HepG2 (cell line): ENCODE measurements at regions not wholly inside any gene's neighbourhood (a gene's known extent, or its start where the extent isn't known, plus 50 kb on each side); places are given as distances from the start of the nearest gene placed in this dataset.

Experiments used
- ATAC-seq: fragments of 200-7000 bp; cut with Tn5 transposase; 3 replicates; pipeline ENCODE4 v1.9.1; 2020; ENCODE audit warnings: mild to moderate bottlenecking, moderate library complexity
- BruUV-seq: library from RNA; stranded (reverse); fragments of 400-500 nt; replicated peaks from 2 replicates; lab custom pipeline; 2021; lab: Mats Ljungman, UMichigan
- CTCF ChIA-PET: fragments of 300-600 bp; formaldehyde crosslinking; extraction: SDS; loops from one replicate; lab custom pipeline; 2021; ENCODE audit warnings: low total read pairs, inconsistent platforms, low intra/inter-chr PET ratio; lab: Yijun Ruan, JAX
- POLR2A ChIA-PET: fragments of 350-600 bp; sonication (Branson Sonifier 250); formaldehyde crosslinking; loops from one replicate; lab custom pipeline; 2020; ENCODE audit warnings: antibody characterized with exemption, inconsistent platforms; lab: Yijun Ruan, JAX
- DNase-seq: peaks from one replicate; pipeline ENCODE4 v3.0.0-alpha.2; 2015; ENCODE audit warnings: low spot score
- FAIRE-seq: peaks from 3 replicates; lab custom pipeline; 2011; peaks lifted over from hg19 to GRCh38; lab: Jason Lieb, UNC
- H2AFZ ChIP-seq: one replicate; pipeline ENCODE4 v1.6.1; 2011; ENCODE audit warnings: low read length, inconsistent platforms
- H3K27ac ChIP-seq: fragments of 300-600 bp; 3 replicates; pipeline ENCODE4 v1.8.0; 2011; ENCODE audit warnings: mixed run types, mild to moderate bottlenecking, mixed read lengths, low read length, inconsistent platforms; ENCODE audit not compliant: insufficient read depth; ENCODE audit errors: extremely low read length
- H3K27me3 ChIP-seq, 2 experiments: fragments of 200-600 bp in 1 of 2; 2 replicates in 1 of 2; 3 replicates in 1 of 2; pipeline versions ENCODE4 v1.6.0 to v1.8.0; 2011; ENCODE audit warnings: low read length in 2 of 2, mild to moderate bottlenecking in 2 of 2, moderate library complexity in 2 of 2, inconsistent platforms in 1 of 2; ENCODE audit not compliant: insufficient read depth in 2 of 2, control insufficient read depth in 1 of 2
- H3K36me3 ChIP-seq, 2 experiments: fragments of 200-600 bp in 1 of 2; replicated peaks in 1 of 2; 2 replicates in 1 of 2; 3 replicates in 1 of 2; pipeline versions ENCODE4 v1.5.1 to v1.8.0; 2011; ENCODE audit warnings: low read length in 2 of 2, inconsistent platforms in 1 of 2; ENCODE audit not compliant: insufficient read depth in 2 of 2, control insufficient read depth in 1 of 2
- H3K4me1 ChIP-seq: 2 replicates; pipeline ENCODE4 v1.5.1; 2012; ENCODE audit warnings: low read length, inconsistent platforms; ENCODE audit not compliant: insufficient read depth
- H3K4me2 ChIP-seq: 2 replicates; pipeline ENCODE4 v1.6.0; 2011; ENCODE audit warnings: low read depth, low read length, inconsistent platforms
- H3K4me3 ChIP-seq, 3 experiments: fragments of 200-600 bp in 1 of 3; sonication (generic), shearing (Covaris generic) in 1 of 3; replicated peaks in 1 of 3; 2 replicates each; pipeline ENCODE4 v1.5.1; 2011 to 2016; ENCODE audit warnings: low read length in 3 of 3, inconsistent platforms in 2 of 3, low read depth in 2 of 3, mild to moderate bottlenecking in 2 of 3, control low read depth in 1 of 3, mixed read lengths in 1 of 3; ENCODE audit not compliant: insufficient read depth in 1 of 3
- H3K79me2 ChIP-seq: one replicate; pipeline ENCODE4 v1.6.1; 2011; ENCODE audit warnings: low read length, inconsistent platforms; ENCODE audit not compliant: insufficient read depth
- H3K9ac ChIP-seq: 2 replicates; pipeline ENCODE4 v1.6.0; 2011; ENCODE audit warnings: mild to moderate bottlenecking, low read depth, low read length, inconsistent platforms; ENCODE audit not compliant: insufficient read depth
- H3K9me3 ChIP-seq: 2 replicates; pipeline ENCODE4 v1.5.1; 2012; ENCODE audit warnings: mild to moderate bottlenecking, low read length
- H4K20me1 ChIP-seq: 2 replicates; pipeline ENCODE4 v1.6.0; 2011; ENCODE audit warnings: inconsistent platforms, mild to moderate bottlenecking, low read length, moderate library complexity; ENCODE audit not compliant: insufficient read depth
- EZH2 ChIP-seq: conservative IDR thresholded peaks from 2 replicates; pipeline ENCODE4 v1.6.1; 2012; ENCODE audit warnings: mild to moderate bottlenecking, low read depth, low read length, moderate library complexity
- KDM2A ChIP-seq: sonication (generic); formaldehyde crosslinking; IDR thresholded peaks from 2 replicates; pipeline ENCODE4 v1.4.0; 2020; ENCODE audit warnings: low read depth, missing genetic modification reagents, borderline replicate concordance
- NR2F6 ChIP-seq, 2 experiments: IDR thresholded peaks; 2 replicates each; pipeline ENCODE4 v1.6.1; 2016; ENCODE audit warnings: antibody characterized with exemption in 1 of 2, mild to moderate bottlenecking in 1 of 2
- SIN3B ChIP-seq: fragments of 150-350 bp; IDR thresholded peaks from 2 replicates; pipeline ENCODE4 v1.6.1; 2014; ENCODE audit warnings: low read length
- U2AF2 ChIP-seq: fragments of 200-400 bp; formaldehyde crosslinking; IDR thresholded peaks from 2 replicates; pipeline ENCODE4 v1.6.1; 2017; ENCODE audit warnings: low read depth, mild to moderate bottlenecking, low read length
- ZBTB49 ChIP-seq: sonication (generic); formaldehyde crosslinking; IDR thresholded peaks from 2 replicates; pipeline ENCODE4 v1.4.0; 2020; ENCODE audit warnings: missing genetic modification reagents, borderline replicate concordance
- ZNF12 ChIP-seq: sonication (generic); formaldehyde crosslinking; IDR thresholded peaks from 2 replicates; pipeline ENCODE4 v1.5.0; 2020; ENCODE audit warnings: missing genetic modification reagents
- ZNF296 ChIP-seq: sonication (generic); formaldehyde crosslinking; conservative IDR thresholded peaks from 2 replicates; pipeline ENCODE4 v1.5.0; 2020; ENCODE audit warnings: mild to moderate bottlenecking, missing genetic modification reagents
- ZNF367 ChIP-seq: sonication (generic); formaldehyde crosslinking; IDR thresholded peaks from 2 replicates; pipeline ENCODE4 v1.4.0; 2020; ENCODE audit warnings: missing genetic modification reagents, borderline replicate concordance
- ZNF549 ChIP-seq: sonication (generic); formaldehyde crosslinking; IDR thresholded peaks from 2 replicates; pipeline ENCODE4 v1.5.0; 2020; ENCODE audit warnings: missing genetic modification reagents
- ZNF558 ChIP-seq: sonication (generic); formaldehyde crosslinking; IDR thresholded peaks from 2 replicates; pipeline ENCODE4 v1.9.0; 2022; ENCODE audit warnings: mild to moderate bottlenecking, missing genetic modification reagents, borderline replicate concordance
- whole genome bisulfite sequencing: methylation state at CpG from one replicate; pipeline ENCODE4 v1.1.6; 2017; ENCODE audit warnings: low lambda C conversion rate; 5-methylcytosine and 5-hydroxymethylcytosine counted together
- in situ Hi-C: cut with HindIII; loops from 2 replicates; pipeline ENCODE4 v1.10.0; 2017; ENCODE audit warnings: low pct_unique_long_range_greater_than_20kb; ENCODE audit not compliant: extremely low pct_ligation_motif_present
- intact Hi-C: fragments of 100-400 bp; cut with micrococcal nuclease; formaldehyde crosslinking; loops from one replicate; pipeline ENCODE4 v1.10.0; 2022; ENCODE audit not compliant: unreplicated experiment
- TF ChIP-seq, protein P1 (sequence below): sonication (generic); formaldehyde crosslinking; IDR thresholded peaks from 2 replicates; pipeline ENCODE4 v1.4.0; 2020; ENCODE audit warnings: missing genetic modification reagents
- TF ChIP-seq, protein P2 (sequence below): sonication (generic); formaldehyde crosslinking; IDR thresholded peaks from 2 replicates; pipeline ENCODE4 v1.5.0; 2020; ENCODE audit warnings: missing genetic modification reagents

GRCh38 chr10:2953495-2953894 lies 113.9 kb upstream of the PFKP start:
- CTCF ChIA-PET: no interaction called here
- Histone ChIP-seq H2AFZ (no peak overlapping the region), H3K4me3 (no peak overlapping the region)
- intact Hi-C loops: no loop called here
- no peak for DNase-seq
- TF ChIP-seq ZNF367 (CRISPR knock-in tag): no peak
- no peak for TF ChIP-seq EZH2
- TF ChIP-seq ZNF12: peak; percentile 90
- TF ChIP-seq, protein P1, sequence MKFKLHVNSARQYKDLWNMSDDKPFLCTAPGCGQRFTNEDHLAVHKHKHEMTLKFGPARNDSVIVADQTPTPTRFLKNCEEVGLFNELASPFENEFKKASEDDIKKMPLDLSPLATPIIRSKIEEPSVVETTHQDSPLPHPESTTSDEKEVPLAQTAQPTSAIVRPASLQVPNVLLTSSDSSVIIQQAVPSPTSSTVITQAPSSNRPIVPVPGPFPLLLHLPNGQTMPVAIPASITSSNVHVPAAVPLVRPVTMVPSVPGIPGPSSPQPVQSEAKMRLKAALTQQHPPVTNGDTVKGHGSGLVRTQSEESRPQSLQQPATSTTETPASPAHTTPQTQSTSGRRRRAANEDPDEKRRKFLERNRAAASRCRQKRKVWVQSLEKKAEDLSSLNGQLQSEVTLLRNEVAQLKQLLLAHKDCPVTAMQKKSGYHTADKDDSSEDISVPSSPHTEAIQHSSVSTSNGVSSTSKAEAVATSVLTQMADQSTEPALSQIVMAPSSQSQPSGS (CRISPR knock-in tag): no peak
- TF ChIP-seq SIN3B: no peak
- TF ChIP-seq ZNF296: no peak
- TF ChIP-seq, all 625 proteins: peak for 1
- in situ Hi-C loops: no loop called here
- FAIRE-seq (no peak), ATAC-seq (no peak)
- Histone ChIP-seq H3K36me3 (no peaks in the 10 kb centered on the region), H3K9ac (no peak overlapping the region), H3K27me3 (no peaks in the 10 kb centered on the region), H3K4me2 (no peak overlapping the region), H3K4me1 (peaks cover 24% of the 10 kb centered on the region), H3K79me2 (no peaks in the 10 kb centered on the region), H4K20me1 (no peaks in the 10 kb centered on the region), H3K9me3 (no peaks in the 10 kb centered on the region), H3K27ac (no peak overlapping the region)
- 52% methylated on average over 2 of the region's 2 CpGs for WGBS
- POLR2A ChIA-PET: no interaction called here
- no TSS peak for BruUV-seq

GRCh38 chr10:2951235-2951835 lies 116.0 kb upstream of the PFKP start:
- POLR2A ChIA-PET: no interaction called here
- no peak overlapping the region for H3K4me2 ChIP-seq
- CTCF ChIA-PET: no interaction called here
- H2AFZ ChIP-seq: no peak overlapping the region
- intact Hi-C loops (no loop called here), in situ Hi-C loops (no loop called here)
- BruUV-seq: no TSS peak
- H3K27ac ChIP-seq: no peak overlapping the region
- H3K27me3 ChIP-seq: no peaks in the 10 kb centered on the region; a peak in 1 of 5 replicates
- no peaks in the 10 kb centered on the region for H3K36me3 ChIP-seq
- no peaks in the 10 kb centered on the region for H3K79me2 ChIP-seq
- no peak overlapping the region for H3K9ac ChIP-seq
- FAIRE-seq (no peak), ATAC-seq (no peak), DNase-seq (no peak)
- peaks cover 16% of the 10 kb centered on the region; the same call in 1 of the 2 replicates for H3K4me1 ChIP-seq
- WGBS: 42% methylated on average over 7 of the region's 10 CpGs
- H3K4me3 ChIP-seq: no peak overlapping the region
- H3K9me3 ChIP-seq: no peaks in the 10 kb centered on the region
- H4K20me1 ChIP-seq: no peaks in the 10 kb centered on the region
- TF ChIP-seq, protein P2, sequence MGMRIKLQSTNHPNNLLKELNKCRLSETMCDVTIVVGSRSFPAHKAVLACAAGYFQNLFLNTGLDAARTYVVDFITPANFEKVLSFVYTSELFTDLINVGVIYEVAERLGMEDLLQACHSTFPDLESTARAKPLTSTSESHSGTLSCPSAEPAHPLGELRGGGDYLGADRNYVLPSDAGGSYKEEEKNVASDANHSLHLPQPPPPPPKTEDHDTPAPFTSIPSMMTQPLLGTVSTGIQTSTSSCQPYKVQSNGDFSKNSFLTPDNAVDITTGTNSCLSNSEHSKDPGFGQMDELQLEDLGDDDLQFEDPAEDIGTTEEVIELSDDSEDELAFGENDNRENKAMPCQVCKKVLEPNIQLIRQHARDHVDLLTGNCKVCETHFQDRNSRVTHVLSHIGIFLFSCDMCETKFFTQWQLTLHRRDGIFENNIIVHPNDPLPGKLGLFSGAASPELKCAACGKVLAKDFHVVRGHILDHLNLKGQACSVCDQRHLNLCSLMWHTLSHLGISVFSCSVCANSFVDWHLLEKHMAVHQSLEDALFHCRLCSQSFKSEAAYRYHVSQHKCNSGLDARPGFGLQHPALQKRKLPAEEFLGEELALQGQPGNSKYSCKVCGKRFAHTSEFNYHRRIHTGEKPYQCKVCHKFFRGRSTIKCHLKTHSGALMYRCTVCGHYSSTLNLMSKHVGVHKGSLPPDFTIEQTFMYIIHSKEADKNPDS (CRISPR knock-in tag): no peak
- TF ChIP-seq U2AF2 (no peak), NR2F6 (IDR thresholded peaks at IDR 0.05) (no peak), NR2F6 (CRISPR knock-in tag; IDR thresholded peaks at IDR 0.05) (no peak), ZNF549 (CRISPR knock-in tag) (no peak), KDM2A (CRISPR knock-in tag) (no peak), ZNF558 (no peak), ZBTB49 (CRISPR knock-in tag) (no peak)
